PC-3 (cell line): ENCODE measurements at regions not wholly inside any gene's neighbourhood (a gene's known extent, or its start where the extent isn't known, plus 50 kb on each side); places are given as distances from the start of the nearest gene placed in this dataset.

Experiments
- CTCF ChIP-seq: fragments of 300-600 bp; sonication (generic); conservative IDR thresholded peaks from 2 replicates; pipeline ENCODE4 v1.5.1; 2017; ENCODE audit warnings: antibody characterized with exemption, low read depth, mild to moderate bottlenecking, low read length
- EZH2 ChIP-seq: fragments of 300-600 bp; sonication (generic); IDR thresholded peaks from one replicate; pipeline ENCODE4 v1.6.1; 2017; ENCODE audit warnings: antibody characterized with exemption, mild to moderate bottlenecking, low read length; ENCODE audit not compliant: unreplicated experiment

DNA sequence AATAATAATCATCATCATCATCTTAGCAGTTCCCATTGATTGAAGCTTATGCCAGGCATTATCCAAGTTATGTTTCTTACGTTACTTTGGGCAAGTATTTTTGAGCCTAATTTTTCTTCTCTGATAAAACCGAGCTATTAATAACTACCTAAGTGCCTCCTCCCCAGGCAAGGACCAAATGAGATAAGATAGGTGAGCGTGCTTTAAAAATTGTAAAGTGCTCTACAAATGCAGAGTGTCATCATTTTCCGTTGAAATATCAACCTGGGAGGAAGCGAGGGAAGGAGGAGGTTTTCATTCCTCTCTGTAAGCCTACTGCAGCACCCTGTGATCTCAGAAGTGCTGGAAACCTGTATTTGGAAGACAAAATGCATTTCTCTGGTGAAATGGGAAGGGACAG is 96.7 kb upstream of the MITF start:
- TF ChIP-seq EZH2 (no peak), CTCF (no peak)
